ENCODE measurements at regions not wholly inside any gene's neighbourhood (a gene's known extent, or its start where the extent isn't known, plus 50 kb on each side); places are given as distances from the start of the nearest gene placed in this dataset.

DNA sequence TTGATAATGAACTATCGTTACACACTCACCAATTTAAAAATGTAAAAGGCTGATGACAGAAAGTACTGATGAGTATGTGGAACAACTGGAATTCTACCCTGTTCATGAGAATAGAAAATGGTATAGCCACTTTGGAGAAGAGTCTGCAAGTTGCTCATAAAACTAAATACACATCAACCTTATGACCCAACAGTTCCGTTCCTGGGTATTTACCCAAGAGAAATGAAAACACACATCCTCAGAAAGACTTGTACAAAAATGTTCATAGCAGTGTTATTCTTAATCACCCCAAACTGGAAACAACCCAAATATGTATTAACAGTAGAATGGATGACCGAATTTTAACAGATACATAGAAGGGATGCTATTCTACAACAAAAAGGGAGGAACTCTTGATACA is 145.7 kb upstream of the LRFN2 start:
- Histone ChIP-seq H2BK15ac (ENCODE audit: low read length) (no peak overlapping the region), H3K14ac (ENCODE audit: insufficient read length) (no peak overlapping the region), H3K4me2 (ENCODE audit: insufficient read depth in 1 of 2, low read depth in 2 of 2, low read length in 2 of 2) (no peak overlapping the region), H2BK12ac (ENCODE audit: low read depth, low read length) (no peak overlapping the region), H3K27me3 (replicated peaks in 1 of 4; ENCODE audit: control insufficient read depth in 3 of 4, extremely low read depth in 1 of 4, insufficient read depth in 3 of 4, low read length in 3 of 4) (0 out of 7 replicates have a peak, but pooled peaks cover 0 to 4% (median 0%) of the 10 kb centered on the region in 4 experiments), H2BK120ac (replicated peaks; ENCODE audit: low read depth, low read length) (no peak overlapping the region), H3K23me2 (ENCODE audit: low read depth, low read length) (no peaks in the 10 kb centered on the region; the same call in 1 of the 2 replicates), H2AFZ (ENCODE audit: low read length) (no peak overlapping the region), H3K56ac (replicated peaks; ENCODE audit: insufficient read length, low read depth, low read length) (no peak overlapping the region), H2BK5ac (ENCODE audit: low read depth, low read length) (no peak overlapping the region), H2BK20ac (ENCODE audit: low read length) (no peak overlapping the region), H2AK5ac (ENCODE audit: low read depth, low read length) (no peak overlapping the region), H3K9ac (replicated peaks in 1 of 4; ENCODE audit: extremely low read depth in 1 of 4, low read depth in 3 of 4, low read length in 3 of 4) (no peak overlapping the region), H4K91ac (replicated peaks; ENCODE audit: insufficient read length, low read length) (no peak overlapping the region), H4K20me1 (replicated peaks in 1 of 2; ENCODE audit: control insufficient read depth in 1 of 2, insufficient read depth in 2 of 2, low read length in 2 of 2) (no peaks in the 10 kb centered on the region), H3K79me2 (ENCODE audit: control insufficient read depth in 1 of 2, insufficient read depth in 2 of 2, low read length in 2 of 2) (no peaks in the 10 kb centered on the region), H4K5ac (ENCODE audit: insufficient read length, low read depth, low read length) (no peak overlapping the region), H3K4me1 (replicated peaks in 1 of 4; ENCODE audit: control insufficient read depth in 3 of 4, insufficient read depth in 4 of 4, low read length in 3 of 4) (peaks cover 0 to 6% (median 4%) of the 10 kb centered on the region in 4 experiments; a peak in 6 of 7 replicates), H3K27ac (ENCODE audit: low read depth, low read length) (no peak overlapping the region), H3K23ac (ENCODE audit: insufficient read length) (no peak overlapping the region), H3K4me3 (ENCODE audit: extremely low read depth in 1 of 4, insufficient read depth in 2 of 4, low read depth in 3 of 4, low read length in 4 of 4) (no peak overlapping the region), H3K18ac (ENCODE audit: extremely low read depth, low read length) (no peak overlapping the region), H3K79me1 (ENCODE audit: low read depth, low read length) (no peaks in the 10 kb centered on the region), H3K4ac (replicated peaks; ENCODE audit: insufficient read length, low read depth, low read length) (no peak overlapping the region), H3K36me3 (ENCODE audit: control insufficient read depth in 2 of 4, insufficient read depth in 4 of 4, low read length in 3 of 4) (no peaks in the 10 kb centered on the region), H3K9me3 (ENCODE audit: insufficient read depth in 2 of 2, low read depth in 1 of 2, low read length in 1 of 2) (no peaks in the 10 kb centered on the region), H4K8ac (ENCODE audit: extremely low read depth, insufficient read depth, low read length) (no peak overlapping the region)
- TF ChIP-seq NANOG (IDR thresholded peaks at IDR 0.05; ENCODE audit: insufficient read depth, low read depth, low read length, poor library complexity, severe bottlenecking) (no peak), YY1 (IDR thresholded peaks at IDR 0.05; ENCODE audit: low read depth, low read length) (no peak), RNF2 (IDR thresholded peaks at IDR 0.05; ENCODE audit: borderline replicate concordance, low read depth, low read length, missing control alignments, poor library complexity, severe bottlenecking) (no peak), SAP30 (IDR thresholded peaks at IDR 0.05; ENCODE audit: insufficient read depth, insufficient replicate concordance, low read length) (no peak), ASH2L (IDR thresholded peaks at IDR 0.05; ENCODE audit: low read length) (no peak), TAF1 (IDR thresholded peaks at IDR 0.05; ENCODE audit: low read depth, low read length) (no peak), CEBPB (IDR thresholded peaks at IDR 0.05; ENCODE audit: low read depth, low read length) (no peak), BRCA1 (IDR thresholded peaks at IDR 0.05; ENCODE audit: low read depth, low read length) (no peak), CREB1 (IDR thresholded peaks at IDR 0.05) (no peak), ATF3 (IDR thresholded peaks at IDR 0.05; ENCODE audit: insufficient read depth, low read depth, low read length) (no peak), KDM4A (IDR thresholded peaks at IDR 0.05; ENCODE audit: low read depth, low read length, severe bottlenecking) (no peak), CBX8 (IDR thresholded peaks at IDR 0.05; ENCODE audit: borderline replicate concordance, low read depth, low read length) (no peak), SP1 (IDR thresholded peaks at IDR 0.05; ENCODE audit: low read depth, low read length) (no peak)
- TF ChIP-seq, protein P1, sequence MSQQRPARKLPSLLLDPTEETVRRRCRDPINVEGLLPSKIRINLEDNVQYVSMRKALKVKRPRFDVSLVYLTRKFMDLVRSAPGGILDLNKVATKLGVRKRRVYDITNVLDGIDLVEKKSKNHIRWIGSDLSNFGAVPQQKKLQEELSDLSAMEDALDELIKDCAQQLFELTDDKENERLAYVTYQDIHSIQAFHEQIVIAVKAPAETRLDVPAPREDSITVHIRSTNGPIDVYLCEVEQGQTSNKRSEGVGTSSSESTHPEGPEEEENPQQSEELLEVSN (IDR thresholded peaks at IDR 0.05): no peak
- DNase-seq (ENCODE audit: low read depth in 1 of 2, low spot score in 2 of 2): no peak
- FAIRE-seq: no peak
- 85% methylated on average over 3 of the region's 3 CpGs; no CpG with 5 or more reads in 1 of the 2 experiments for WGBS, 2 experiments (ENCODE audit: extremely low coverage in 1 of 2, insufficient coverage in 1 of 2, insufficient read length in 1 of 2, insufficient replicate concordance in 2 of 2, low coverage in 1 of 2, low lambda C conversion rate in 2 of 2, missing lambda C conversion rate in 1 of 2)
- ChIA-PET CTCF (ENCODE audit: partially characterized antibody) (interaction anchor here (1.0 kb wide), 1 partner anchor 338 kb away, joined by 3 read pairs; no protein-coding TSS in a partner anchor), POLR2A (ENCODE audit: partially characterized antibody) (no interaction called here)
